IMR-90 (cell line): ENCODE measurements at regions not wholly inside any gene's neighbourhood (a gene's known extent, or its start where the extent isn't known, plus 50 kb on each side); places are given as distances from the start of the nearest gene placed in this dataset.

Experiments
- ATAC-seq: fragments of 200-7000 bp; cut with Tn5 transposase; 2 replicates; pipeline ENCODE4 v1.9.1; 2020; ENCODE audit warnings: low read depth, mild to moderate bottlenecking, moderate library complexity
- BruUV-seq: library from RNA; stranded (reverse); fragments of 400-500 nt; replicated peaks from 2 replicates; lab custom pipeline; 2021; lab: Mats Ljungman, UMichigan
- CTCF ChIA-PET: fragments of 300-600 bp; formaldehyde crosslinking; extraction: SDS; loops from one replicate; lab custom pipeline; 2021; ENCODE audit warnings: antibody characterized with exemption; lab: Yijun Ruan, JAX
- POLR2A ChIA-PET: fragments of 300-600 bp; sonication (Branson Sonifier 250); formaldehyde crosslinking; loops from one replicate; lab custom pipeline; 2022; ENCODE audit warnings: antibody characterized with exemption; ENCODE audit not compliant: unreplicated experiment; lab: Charles Lee
- DNase-seq: peaks from one replicate; pipeline ENCODE4 v3.0.0; 2013
- H2AFZ ChIP-seq: replicated peaks from 2 replicates; pipeline ENCODE3; 2013; ENCODE audit warnings: low read length, mild to moderate bottlenecking; ENCODE audit not compliant: poor library complexity
- H2AK5ac ChIP-seq: 2 replicates; pipeline ENCODE4 v1.6.1; 2013; ENCODE audit warnings: low read depth, low read length, inconsistent platforms
- H2AK9ac ChIP-seq: replicated peaks from 2 replicates; pipeline ENCODE3; 2013; ENCODE audit warnings: mild to moderate bottlenecking, low read depth, low read length, moderate library complexity; ENCODE audit not compliant: poor library complexity
- H2BK120ac ChIP-seq: 2 replicates; pipeline ENCODE4 v1.6.1; 2013; ENCODE audit warnings: low read depth, low read length, inconsistent platforms
- H2BK15ac ChIP-seq: 3 replicates; pipeline ENCODE4 v1.6.1; 2013; ENCODE audit warnings: low read depth, low read length, inconsistent platforms
- H2BK20ac ChIP-seq: 2 replicates; pipeline ENCODE4 v1.6.1; 2013; ENCODE audit warnings: low read depth, mild to moderate bottlenecking, inconsistent platforms, low read length, moderate library complexity
- H2BK5ac ChIP-seq: 2 replicates; pipeline ENCODE4 v1.6.1; 2013; ENCODE audit warnings: mild to moderate bottlenecking, low read depth, low read length, inconsistent platforms; ENCODE audit not compliant: poor library complexity, severe bottlenecking
- H3K14ac ChIP-seq: replicated peaks from 2 replicates; pipeline ENCODE4 v1.6.1; 2013; ENCODE audit warnings: low read depth, low read length, inconsistent platforms
- H3K18ac ChIP-seq: 2 replicates; pipeline ENCODE4 v1.6.1; 2013; ENCODE audit warnings: low read depth, low read length, control low read depth
- H3K23ac ChIP-seq: 2 replicates; pipeline ENCODE4 v1.6.1; 2013; ENCODE audit warnings: low read depth, low read length, inconsistent platforms
- H3K27ac ChIP-seq: 2 replicates; pipeline ENCODE4 v1.5.1; 2013; ENCODE audit warnings: mild to moderate bottlenecking, control low read depth, low read length; ENCODE audit not compliant: insufficient read depth
- H3K27me3 ChIP-seq: 2 replicates; pipeline ENCODE4 v1.6.1; 2013; ENCODE audit warnings: low read length; ENCODE audit not compliant: control insufficient read depth, insufficient read depth
- H3K36me3 ChIP-seq: 2 replicates; pipeline ENCODE4 v1.6.1; 2013; ENCODE audit warnings: low read length, mixed read lengths; ENCODE audit not compliant: control insufficient read depth, insufficient read depth
- H3K4ac ChIP-seq: 2 replicates; pipeline ENCODE4 v1.6.1; 2013; ENCODE audit warnings: low read depth, low read length, inconsistent platforms
- H3K4me1 ChIP-seq: 2 replicates; pipeline ENCODE4 v1.6.1; 2013; ENCODE audit warnings: low read length, mixed read lengths; ENCODE audit not compliant: control insufficient read depth, insufficient read depth
- H3K4me2 ChIP-seq: 2 replicates; pipeline ENCODE4 v1.6.1; 2013; ENCODE audit warnings: low read depth, mild to moderate bottlenecking, control low read depth, low read length, moderate library complexity
- H3K4me3 ChIP-seq: 2 replicates; pipeline ENCODE4 v1.5.1; 2013; ENCODE audit warnings: low read depth, mild to moderate bottlenecking, control low read depth, low read length, moderate library complexity; ENCODE audit not compliant: insufficient read depth
- H3K56ac ChIP-seq: 2 replicates; pipeline ENCODE4 v1.6.1; 2013; ENCODE audit warnings: low read length, inconsistent platforms; ENCODE audit not compliant: insufficient read depth; ENCODE audit errors: extremely low read depth
- H3K79me1 ChIP-seq, 2 experiments: 2 replicates each; pipeline ENCODE4 v1.6.1; 2013; ENCODE audit warnings: low read length in 2 of 2, inconsistent platforms in 1 of 2, low read depth in 1 of 2
- H3K9ac ChIP-seq: 2 replicates; pipeline ENCODE4 v1.6.1; 2013; ENCODE audit warnings: low read depth, low read length, control low read depth
- H3K9me1 ChIP-seq: 2 replicates; pipeline ENCODE4 v1.6.1; 2013; ENCODE audit warnings: low read length, inconsistent platforms; ENCODE audit not compliant: insufficient read depth
- H3K9me3 ChIP-seq: 2 replicates; pipeline ENCODE4 v1.6.1; 2013; ENCODE audit warnings: low read length; ENCODE audit not compliant: control insufficient read depth, insufficient read depth
- H4K20me1 ChIP-seq: 2 replicates; pipeline ENCODE4 v1.6.1; 2013; ENCODE audit warnings: low read length, inconsistent platforms; ENCODE audit not compliant: insufficient read depth
- H4K5ac ChIP-seq: 2 replicates; pipeline ENCODE4 v1.6.1; 2013; ENCODE audit warnings: mild to moderate bottlenecking, low read depth, low read length, control low read depth
- H4K8ac ChIP-seq, 2 experiments: 2 replicates each; pipeline ENCODE4 v1.6.1; 2013; ENCODE audit warnings: low read depth in 2 of 2, low read length in 2 of 2, control low read depth in 1 of 2, inconsistent platforms in 1 of 2
- H4K91ac ChIP-seq: 2 replicates; pipeline ENCODE4 v1.6.1; 2013; ENCODE audit warnings: low read depth, low read length, inconsistent platforms; ENCODE audit not compliant: insufficient read depth
- FOS ChIP-seq: fragments of 150-350 bp; IDR thresholded peaks from 2 replicates; pipeline ENCODE4 v1.6.1; 2016; ENCODE audit warnings: low read depth, low read length
- MAFK ChIP-seq: IDR thresholded peaks from 2 replicates; pipeline ENCODE4 v1.6.1; 2012; ENCODE audit warnings: low read depth, low read length, improper control_type of control experiment
- WGBS, 2 experiments: methylation state at CpG; one replicate each; pipeline versions ENCODE4 v1.1.5 to v1.1.7; 2013; ENCODE audit warnings: missing lambda C conversion rate in 2 of 2; ENCODE audit not compliant: insufficient read length in 1 of 2; ENCODE audit errors: extremely low coverage in 2 of 2; 5-methylcytosine and 5-hydroxymethylcytosine counted together
- dilution Hi-C: fragments of 300-500 bp; cut with HindIII; formaldehyde crosslinking; loops from one replicate; pipeline ENCODE4 v1.14.3; 2018; ENCODE audit warnings: low sequenced_read_pairs; ENCODE audit not compliant: unreplicated experiment
- in situ Hi-C: fragments of 300-500 bp; cut with MboI; formaldehyde crosslinking; loops from 3 replicates; pipeline ENCODE4 v1.14.3; 2019; ENCODE audit warnings: low sequenced_read_pairs, inconsistent platforms, mixed read lengths
- intact Hi-C: fragments of 100-400 bp; cut with micrococcal nuclease; formaldehyde crosslinking; loops from 2 replicates; pipeline ENCODE4 v1.10.0; 2022
- TF ChIP-seq, protein P1 (sequence below): conservative IDR thresholded peaks from 2 replicates; pipeline ENCODE4 v1.5.1; 2012; ENCODE audit warnings: mild to moderate bottlenecking, low read depth, low read length, improper control_type of control experiment

DNA sequence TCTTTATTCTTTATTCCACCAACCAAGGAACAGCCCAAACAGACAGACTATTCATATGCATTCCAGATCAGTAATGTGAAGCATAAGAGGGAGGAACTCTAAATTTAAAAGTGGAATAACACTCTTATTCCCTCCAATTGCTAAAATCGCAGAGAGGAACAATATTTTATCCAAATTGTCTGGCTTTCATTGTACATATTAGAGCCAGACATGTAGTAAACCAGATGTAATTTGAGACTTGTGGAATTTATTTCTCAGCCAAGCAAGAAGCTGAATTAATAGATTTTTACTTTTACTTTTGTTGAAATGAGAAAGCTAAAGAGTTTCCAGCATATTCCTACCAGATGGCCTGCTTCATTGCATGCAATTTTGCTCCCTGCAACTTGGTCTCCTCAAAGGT lies 674.6 kb upstream of the SLIT2 start:
- no peak overlapping the region for H2BK5ac ChIP-seq
- WGBS, 2 experiments = no CpG with 5 or more reads among the region's 1 CpG
- intact Hi-C loops (no loop called here), in situ Hi-C loops (no loop called here), dilution Hi-C loops (no loop called here)
- DNase-seq = peak; percentile 18
- H3K27ac ChIP-seq = no peak overlapping the region
- BruUV-seq = no TSS peak
- H2AFZ ChIP-seq = no peak overlapping the region
- H3K4me3 ChIP-seq = no peak overlapping the region
- H3K27me3 ChIP-seq = no peaks in the 10 kb centered on the region
- no peaks in the 10 kb centered on the region for H3K9me3 ChIP-seq
- no peak overlapping the region for H4K91ac ChIP-seq
- POLR2A ChIA-PET = no interaction called here
- no peak overlapping the region for H3K18ac ChIP-seq
- no peaks in the 10 kb centered on the region; the same call in 1 of the 2 replicates for H3K4me1 ChIP-seq
- no peak overlapping the region for H3K4ac ChIP-seq
- H3K23ac ChIP-seq = no peak overlapping the region
- H3K9me1 ChIP-seq = no peaks in the 10 kb centered on the region
- no peak overlapping the region for H2BK15ac ChIP-seq
- no peak overlapping the region for H4K5ac ChIP-seq
- H2AK5ac ChIP-seq = no peak overlapping the region
- no peak overlapping the region for H2AK9ac ChIP-seq
- CTCF ChIA-PET = interaction anchor here (0.6 to 1.0 kb wide), 2 partner anchors 9 to 29 kb away, joined by 3 read pairs; no protein-coding TSS in a partner anchor
- H2BK20ac ChIP-seq = no peak overlapping the region
- H4K20me1 ChIP-seq = no peaks in the 10 kb centered on the region
- peak; percentile 11; the same call in 1 of the 2 replicates for ATAC-seq
- no peak overlapping the region for H3K9ac ChIP-seq
- H3K36me3 ChIP-seq = no peaks in the 10 kb centered on the region
- no peak overlapping the region for H3K4me2 ChIP-seq
- H2BK120ac ChIP-seq = no peak overlapping the region
- no peak overlapping the region for H3K56ac ChIP-seq
- no peaks in the 10 kb centered on the region for H3K79me1 ChIP-seq
- TF ChIP-seq MAFK = no peak
- TF ChIP-seq FOS = no peak
- TF ChIP-seq, protein P1, sequence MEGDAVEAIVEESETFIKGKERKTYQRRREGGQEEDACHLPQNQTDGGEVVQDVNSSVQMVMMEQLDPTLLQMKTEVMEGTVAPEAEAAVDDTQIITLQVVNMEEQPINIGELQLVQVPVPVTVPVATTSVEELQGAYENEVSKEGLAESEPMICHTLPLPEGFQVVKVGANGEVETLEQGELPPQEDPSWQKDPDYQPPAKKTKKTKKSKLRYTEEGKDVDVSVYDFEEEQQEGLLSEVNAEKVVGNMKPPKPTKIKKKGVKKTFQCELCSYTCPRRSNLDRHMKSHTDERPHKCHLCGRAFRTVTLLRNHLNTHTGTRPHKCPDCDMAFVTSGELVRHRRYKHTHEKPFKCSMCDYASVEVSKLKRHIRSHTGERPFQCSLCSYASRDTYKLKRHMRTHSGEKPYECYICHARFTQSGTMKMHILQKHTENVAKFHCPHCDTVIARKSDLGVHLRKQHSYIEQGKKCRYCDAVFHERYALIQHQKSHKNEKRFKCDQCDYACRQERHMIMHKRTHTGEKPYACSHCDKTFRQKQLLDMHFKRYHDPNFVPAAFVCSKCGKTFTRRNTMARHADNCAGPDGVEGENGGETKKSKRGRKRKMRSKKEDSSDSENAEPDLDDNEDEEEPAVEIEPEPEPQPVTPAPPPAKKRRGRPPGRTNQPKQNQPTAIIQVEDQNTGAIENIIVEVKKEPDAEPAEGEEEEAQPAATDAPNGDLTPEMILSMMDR = no peak
- no peak overlapping the region for H3K14ac ChIP-seq
- H4K8ac ChIP-seq = no peak overlapping the region
